Astrocyte of the cerebellum (primary cell): ENCODE measurements at regions not wholly inside any gene's neighbourhood (a gene's known extent, or its start where the extent isn't known, plus 50 kb on each side); places are given as distances from the start of the nearest gene placed in this dataset.

Source experiments
- DNase-seq: peaks from one replicate; pipeline ENCODE4 v3.0.0-alpha.2; 2011; ENCODE audit warnings: low read depth
- H3K4me3 ChIP-seq: 2 replicates; pipeline ENCODE4 v1.5.1; 2011; ENCODE audit warnings: mild to moderate bottlenecking, low read depth, low read length, moderate library complexity
- CTCF ChIP-seq: IDR thresholded peaks from 2 replicates; pipeline ENCODE4 v1.5.1; 2012; ENCODE audit warnings: low read length, low read depth, moderate library complexity, mild to moderate bottlenecking; ENCODE audit errors: missing control alignments
- in situ Hi-C: cut with HindIII; loops from 2 replicates; pipeline ENCODE4 v1.10.0; 2017; ENCODE audit warnings: low sequenced_read_pairs

- no peak for DNase-seq
- in situ Hi-C loops = no loop called here
- H3K4me3 ChIP-seq = no peak overlapping the region
- no peak for TF ChIP-seq CTCF
Measured at GRCh38 chr12:107998863-107999262, 130.2 kb upstream of the WSCD2 start.

DNA sequence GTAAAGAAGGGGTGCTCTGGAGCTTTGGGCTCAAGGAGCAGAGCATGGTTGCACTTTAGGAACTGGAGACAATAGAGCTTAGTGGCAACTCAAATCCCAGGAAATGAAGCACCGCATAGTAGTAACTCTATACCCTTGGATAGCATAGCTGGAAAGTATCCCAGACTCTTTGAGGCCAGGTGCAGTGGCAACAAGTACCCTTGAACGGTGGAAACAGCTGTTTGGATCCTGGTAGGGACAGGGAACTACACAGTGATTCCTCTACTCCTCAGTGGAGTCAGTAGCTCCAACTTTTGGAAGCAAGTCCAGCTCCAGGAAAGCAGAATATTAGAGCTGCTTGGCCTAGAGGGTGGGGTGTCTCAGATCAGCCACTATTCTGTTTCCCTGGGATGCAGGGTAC is 129.0 kb upstream of the WSCD2 start:
- no peak for DNase-seq
- in situ Hi-C loops = no loop called here
- H3K4me3 ChIP-seq = no peak overlapping the region
- TF ChIP-seq CTCF = no peak

GRCh38 chr12:108004319-108004718 is 124.8 kb upstream of the WSCD2 start:
- DNase-seq = no peak
- in situ Hi-C loops = no loop called here
- H3K4me3 ChIP-seq = no peak overlapping the region
- no peak for TF ChIP-seq CTCF

DNA sequence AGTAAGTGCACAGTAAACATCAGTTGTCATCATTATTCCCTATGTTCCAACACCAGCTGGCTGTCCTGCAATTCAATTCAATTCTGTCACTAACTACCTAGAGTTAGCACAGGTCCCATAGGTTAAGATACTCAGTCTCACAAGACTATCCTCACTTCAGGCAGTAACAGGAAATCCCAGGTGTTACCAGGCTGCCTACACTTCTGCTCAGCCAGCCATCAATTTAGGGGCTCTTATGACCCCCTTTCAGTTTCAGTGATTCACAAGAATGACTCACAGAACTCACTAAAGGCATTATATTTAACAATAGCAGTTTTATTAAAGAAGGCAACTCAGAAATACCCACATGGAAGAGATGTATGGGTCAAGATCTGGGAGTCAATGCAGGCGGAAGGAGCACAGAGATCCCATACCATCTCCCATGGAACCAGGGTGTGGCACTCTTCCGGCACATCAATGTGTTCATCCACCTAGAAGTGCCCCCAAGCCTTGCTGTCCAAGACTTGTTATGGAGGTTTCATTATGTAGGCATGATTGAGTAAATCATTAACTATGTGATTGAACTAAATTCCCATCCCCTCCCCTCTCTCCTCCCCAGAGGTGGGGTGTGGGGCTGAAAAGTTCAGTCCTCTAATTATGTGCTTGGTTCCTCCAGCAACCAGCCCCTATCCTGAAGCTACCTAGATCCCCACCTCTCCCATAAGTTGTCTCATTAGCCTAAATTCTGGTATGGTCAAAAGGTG is 120.8 kb upstream of the WSCD2 start:
- in situ Hi-C loops = no loop called here
- DNase-seq = no peak
- H3K4me3 ChIP-seq = no peak overlapping the region
- TF ChIP-seq CTCF = no peak

DNA sequence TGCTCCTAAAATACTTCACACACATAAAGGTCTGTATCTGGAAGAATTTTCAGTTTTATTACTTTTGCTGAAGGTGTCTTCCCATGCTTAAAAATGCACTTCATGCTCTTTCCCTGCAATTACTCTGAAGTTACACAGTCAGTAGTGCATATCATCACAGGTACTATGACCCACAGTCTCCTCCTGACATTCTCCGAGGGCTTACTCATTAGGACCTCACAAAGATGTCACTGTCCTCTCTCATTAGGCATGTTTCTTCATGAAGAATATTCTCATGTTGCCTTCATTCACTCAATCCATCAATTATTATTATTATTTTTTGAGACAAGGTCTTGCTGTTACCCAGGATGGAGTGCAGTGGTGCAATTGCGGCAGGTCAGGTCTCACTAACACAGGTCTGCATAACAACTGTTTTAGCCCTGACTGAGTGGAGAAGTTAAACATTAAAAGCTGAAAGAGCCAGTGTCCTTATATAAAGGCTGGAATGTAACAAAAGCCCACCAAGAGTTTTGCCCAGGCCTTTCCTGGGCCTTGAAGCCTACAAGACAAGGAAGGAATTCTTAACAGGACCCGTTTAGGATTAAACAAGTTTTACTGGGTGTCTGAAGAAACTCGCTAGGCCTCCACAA is 119.5 kb upstream of the WSCD2 start:
- in situ Hi-C loops = no loop called here
- no peak overlapping the region for H3K4me3 ChIP-seq
- no peak for DNase-seq
- TF ChIP-seq CTCF = no peak

DNA sequence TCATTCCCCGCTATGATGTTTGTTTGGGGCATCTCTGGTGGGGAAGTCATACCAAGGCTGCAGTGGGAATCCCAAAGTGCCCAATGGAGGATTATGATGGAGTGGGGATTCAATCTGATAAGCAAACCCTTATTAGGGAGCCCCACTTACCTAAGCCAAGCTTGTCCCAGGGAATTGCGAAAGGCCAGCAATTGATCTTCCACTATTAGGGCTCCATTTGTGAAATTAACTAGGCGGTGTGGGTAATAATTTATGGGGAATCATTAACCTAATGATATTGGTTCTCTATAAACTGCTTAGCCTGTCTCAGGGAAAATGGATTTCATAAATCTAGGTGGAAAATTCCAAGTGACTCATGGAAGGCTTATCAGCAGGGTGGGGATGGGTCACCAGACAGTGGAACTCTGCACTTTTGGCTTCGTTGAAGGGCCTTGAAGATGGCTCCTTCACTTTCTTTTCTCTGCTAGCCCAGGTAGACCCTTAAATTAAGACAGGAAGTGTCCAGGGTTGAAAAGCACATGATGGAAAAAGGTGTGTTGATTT is 113.0 kb upstream of the WSCD2 start:
- in situ Hi-C loops = no loop called here
- TF ChIP-seq CTCF = no peak
- H3K4me3 ChIP-seq = no peak overlapping the region
- DNase-seq = no peak
